ENCODE measurements at regions not wholly inside any gene's neighbourhood (a gene's known extent, or its start where the extent isn't known, plus 50 kb on each side); places are given as distances from the start of the nearest gene placed in this dataset.

GRCh38 chr13:50369646-50370045, 354.4 kb downstream of the KCNRG start:
- no peak for DNase-seq (ENCODE audit: low spot score)
- H3K4me3 ChIP-seq (ENCODE audit: low read depth, low read length, poor library complexity, severe bottlenecking), result no peak overlapping the region
- intact Hi-C loops (cut with micrococcal nuclease; ENCODE audit: unreplicated experiment), result no loop called here
- no peak for TF ChIP-seq EZH2 (IDR thresholded peaks at IDR 0.05; ENCODE audit: borderline replicate concordance, low read depth, low read length, poor library complexity, severe bottlenecking)
- TF ChIP-seq CTCF (conservative IDR thresholded peaks at IDR 0.05; ENCODE audit: low read depth, low read length), result no peak
- peaks cover 20% of the 10 kb centered on the region for H3K27me3 ChIP-seq (replicated peaks; ENCODE audit: insufficient read depth, low read depth, low read length, poor library complexity)
- no peaks in the 10 kb centered on the region for H3K4me1 ChIP-seq (ENCODE audit: insufficient read depth, low read length, poor library complexity, severe bottlenecking)
- H3K36me3 ChIP-seq (ENCODE audit: insufficient read depth, low read length, poor library complexity, severe bottlenecking), result no peaks in the 10 kb centered on the region
- H3K27ac ChIP-seq (ENCODE audit: low read depth, low read length, poor library complexity, severe bottlenecking), result no peak overlapping the region
- POLR2A ChIA-PET (ENCODE audit: low non-redundant PET), result no interaction called here
- H3K9me3 ChIP-seq (ENCODE audit: low read depth, low read length, poor library complexity, severe bottlenecking), result no peaks in the 10 kb centered on the region
- BruUV-seq (replicated peaks), result no TSS peak
- CTCF ChIA-PET, result no interaction called here

- no peak for TF ChIP-seq CTCF (conservative IDR thresholded peaks at IDR 0.05; ENCODE audit: low read depth, low read length)
- TF ChIP-seq EZH2 (IDR thresholded peaks at IDR 0.05; ENCODE audit: borderline replicate concordance, low read depth, low read length, poor library complexity, severe bottlenecking), result no peak
- no peak for DNase-seq (ENCODE audit: low spot score)
- Histone ChIP-seq H3K36me3 (ENCODE audit: insufficient read depth, low read length, poor library complexity, severe bottlenecking) (no peaks in the 10 kb centered on the region), H3K4me3 (ENCODE audit: low read depth, low read length, poor library complexity, severe bottlenecking) (no peak overlapping the region), H3K27me3 (replicated peaks; ENCODE audit: insufficient read depth, low read depth, low read length, poor library complexity) (peaks cover 22% of the 10 kb centered on the region), H3K4me1 (ENCODE audit: insufficient read depth, low read length, poor library complexity, severe bottlenecking) (no peaks in the 10 kb centered on the region), H3K27ac (ENCODE audit: low read depth, low read length, poor library complexity, severe bottlenecking) (no peak overlapping the region), H3K9me3 (ENCODE audit: low read depth, low read length, poor library complexity, severe bottlenecking) (no peaks in the 10 kb centered on the region)
- BruUV-seq (replicated peaks), result no TSS peak
- ChIA-PET POLR2A (ENCODE audit: low non-redundant PET) (no interaction called here), CTCF (no interaction called here)
- intact Hi-C loops (cut with micrococcal nuclease; ENCODE audit: unreplicated experiment), result no loop called here
These were observed 355.2 kb downstream of the KCNRG start for GRCh38 chr13:50370303-50370950.

- CTCF ChIA-PET, result no interaction called here
These were observed 359.3 kb downstream of the KCNRG start for GRCh38 chr13:50374517-50374916.

More at GRCh38 chr13:50374517-50374916, 359.3 kb downstream of the KCNRG start:
- Histone ChIP-seq H3K9me3 (ENCODE audit: low read depth, low read length, poor library complexity, severe bottlenecking) (no peaks in the 10 kb centered on the region), H3K27ac (ENCODE audit: low read depth, low read length, poor library complexity, severe bottlenecking) (no peak overlapping the region), H3K4me1 (ENCODE audit: insufficient read depth, low read length, poor library complexity, severe bottlenecking) (peaks cover 12% of the 10 kb centered on the region), H3K4me3 (ENCODE audit: low read depth, low read length, poor library complexity, severe bottlenecking) (no peak overlapping the region), H3K36me3 (ENCODE audit: insufficient read depth, low read length, poor library complexity, severe bottlenecking) (no peaks in the 10 kb centered on the region), H3K27me3 (replicated peaks; ENCODE audit: insufficient read depth, low read depth, low read length, poor library complexity) (peaks cover 22% of the 10 kb centered on the region)
- no TSS peak for BruUV-seq (replicated peaks)
- POLR2A ChIA-PET (ENCODE audit: low non-redundant PET), result no interaction called here
- intact Hi-C loops (cut with micrococcal nuclease; ENCODE audit: unreplicated experiment), result no loop called here
- no peak for DNase-seq (ENCODE audit: low spot score)
- TF ChIP-seq CTCF (conservative IDR thresholded peaks at IDR 0.05; ENCODE audit: low read depth, low read length) (no peak), EZH2 (IDR thresholded peaks at IDR 0.05; ENCODE audit: borderline replicate concordance, low read depth, low read length, poor library complexity, severe bottlenecking) (no peak)
